ENCODE measurements at regions not wholly inside any gene's neighbourhood (a gene's known extent, or its start where the extent isn't known, plus 50 kb on each side); places are given as distances from the start of the nearest gene placed in this dataset.

DNA sequence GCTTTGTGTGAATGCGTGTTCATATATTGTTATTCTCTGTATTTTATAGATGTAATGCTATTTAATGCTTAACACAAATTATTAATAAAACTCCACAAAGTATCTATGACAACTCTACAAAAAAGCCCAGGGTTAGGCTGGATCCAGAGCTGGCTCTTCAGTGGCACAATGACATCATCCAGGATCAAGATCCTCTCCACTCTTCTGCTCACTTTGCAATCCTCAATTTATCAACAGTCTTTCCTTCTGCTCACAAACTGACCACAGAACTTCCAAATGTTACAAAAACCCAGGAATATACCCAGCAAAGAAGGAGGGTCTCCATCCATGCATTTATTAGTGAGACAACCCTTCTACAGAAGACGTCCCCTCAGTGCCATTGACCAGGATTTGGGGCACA is 132.3 kb downstream of the HNRNPD start:
- TF ChIP-seq, protein P1, sequence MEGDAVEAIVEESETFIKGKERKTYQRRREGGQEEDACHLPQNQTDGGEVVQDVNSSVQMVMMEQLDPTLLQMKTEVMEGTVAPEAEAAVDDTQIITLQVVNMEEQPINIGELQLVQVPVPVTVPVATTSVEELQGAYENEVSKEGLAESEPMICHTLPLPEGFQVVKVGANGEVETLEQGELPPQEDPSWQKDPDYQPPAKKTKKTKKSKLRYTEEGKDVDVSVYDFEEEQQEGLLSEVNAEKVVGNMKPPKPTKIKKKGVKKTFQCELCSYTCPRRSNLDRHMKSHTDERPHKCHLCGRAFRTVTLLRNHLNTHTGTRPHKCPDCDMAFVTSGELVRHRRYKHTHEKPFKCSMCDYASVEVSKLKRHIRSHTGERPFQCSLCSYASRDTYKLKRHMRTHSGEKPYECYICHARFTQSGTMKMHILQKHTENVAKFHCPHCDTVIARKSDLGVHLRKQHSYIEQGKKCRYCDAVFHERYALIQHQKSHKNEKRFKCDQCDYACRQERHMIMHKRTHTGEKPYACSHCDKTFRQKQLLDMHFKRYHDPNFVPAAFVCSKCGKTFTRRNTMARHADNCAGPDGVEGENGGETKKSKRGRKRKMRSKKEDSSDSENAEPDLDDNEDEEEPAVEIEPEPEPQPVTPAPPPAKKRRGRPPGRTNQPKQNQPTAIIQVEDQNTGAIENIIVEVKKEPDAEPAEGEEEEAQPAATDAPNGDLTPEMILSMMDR (IDR thresholded peaks at IDR 0.05), result no peak
- TF ChIP-seq ZFX (IDR thresholded peaks at IDR 0.05; ENCODE audit: borderline replicate concordance), result no peak

Data from 22Rv1 (cell line).